ENCODE measurements at regions not wholly inside any gene's neighbourhood (a gene's known extent, or its start where the extent isn't known, plus 50 kb on each side); places are given as distances from the start of the nearest gene placed in this dataset.
"Not testable (repeated sequence)": the region's sequence is repeated elsewhere in the genome, so short reads cannot be mapped to it uniquely, and the experiment has no call there.

GRCh38 chr5:119895066-119895465 lies 265.7 kb downstream of the FAM170A start:
- DNase-seq (ENCODE audit: low read depth, low spot score), result no peak

GRCh38 chr5:119896826-119897536 lies 267.6 kb downstream of the FAM170A start:
- no peak for DNase-seq (ENCODE audit: low read depth, low spot score)

GRCh38 chr5:119897537-119898370 lies 268.4 kb downstream of the FAM170A start:
- no peak for DNase-seq (ENCODE audit: low read depth, low spot score)

- DNase-seq (ENCODE audit: low read depth, low spot score), result no peak
Measured at GRCh38 chr5:119899981-119900380, 270.6 kb downstream of the FAM170A start.

- no peak for DNase-seq (ENCODE audit: low read depth, low spot score)
Measured at GRCh38 chr5:119902593-119902992, 273.2 kb downstream of the FAM170A start.

DNA sequence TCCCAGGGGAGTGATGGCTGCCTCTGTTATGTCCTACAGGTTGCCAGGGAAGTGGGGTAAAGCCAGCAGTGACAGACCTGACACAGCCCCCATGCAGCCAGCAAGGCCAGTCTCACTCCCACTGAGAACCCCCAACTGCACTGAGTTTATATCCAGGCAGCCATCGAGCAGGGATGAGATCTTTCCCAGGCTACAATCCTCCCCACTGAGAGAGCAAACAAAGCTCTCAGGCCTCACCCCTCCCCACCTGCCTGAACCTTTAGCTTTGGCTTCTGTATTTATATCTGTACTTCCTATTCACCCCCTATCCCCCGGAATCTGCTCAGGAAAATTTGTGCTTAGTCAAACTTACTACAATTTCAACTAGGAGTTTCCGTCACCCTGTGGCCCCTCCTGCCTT lies 284.1 kb downstream of the FAM170A start:
- no peak for DNase-seq (ENCODE audit: low read depth, low spot score)

DNA sequence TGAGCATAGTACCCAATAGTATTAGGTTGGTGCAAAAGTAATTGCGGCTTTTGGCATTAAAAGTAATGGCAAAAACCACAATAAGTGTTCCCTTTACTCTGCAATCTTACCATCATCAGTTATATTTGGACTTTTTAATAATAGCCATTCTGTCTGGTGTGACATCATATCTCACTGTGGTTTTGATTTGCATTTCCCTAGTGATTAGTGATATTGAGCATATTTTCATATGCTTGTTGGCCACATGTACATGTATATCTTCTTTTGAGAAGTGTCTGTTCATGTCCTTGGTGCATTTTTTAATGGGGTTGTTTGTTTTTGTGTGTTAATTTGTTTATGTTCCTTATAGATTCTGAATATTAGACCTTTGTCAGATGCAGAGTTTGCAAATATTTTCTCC lies 289.9 kb downstream of the FAM170A start:
- DNase-seq (ENCODE audit: low read depth, low spot score), result no peak

- DNase-seq (ENCODE audit: low read depth, low spot score), result no peak
Measured at GRCh38 chr5:119926301-119926700, 296.9 kb downstream of the FAM170A start.

DNA sequence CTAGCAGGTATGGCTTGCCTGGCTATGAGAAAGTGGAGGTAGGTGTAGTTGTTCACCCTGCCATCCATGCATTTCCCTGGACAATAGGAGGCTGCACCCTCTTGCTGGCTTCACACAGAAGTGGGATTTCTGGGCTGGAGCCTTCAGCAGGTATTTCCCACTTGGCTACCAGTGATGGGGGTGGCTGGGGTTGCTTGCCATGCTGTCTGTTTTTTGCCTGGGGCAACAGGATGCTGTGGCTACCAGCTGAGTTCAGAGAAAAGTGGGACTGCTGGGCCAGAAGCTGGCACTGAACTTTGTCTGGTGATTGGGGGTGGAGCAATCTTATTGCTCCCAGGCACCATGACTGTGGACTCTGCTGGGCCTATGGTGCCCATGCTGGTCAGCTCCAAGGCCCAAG lies 299.6 kb downstream of the FAM170A start:
- no peak for DNase-seq (ENCODE audit: low read depth, low spot score)

DNA sequence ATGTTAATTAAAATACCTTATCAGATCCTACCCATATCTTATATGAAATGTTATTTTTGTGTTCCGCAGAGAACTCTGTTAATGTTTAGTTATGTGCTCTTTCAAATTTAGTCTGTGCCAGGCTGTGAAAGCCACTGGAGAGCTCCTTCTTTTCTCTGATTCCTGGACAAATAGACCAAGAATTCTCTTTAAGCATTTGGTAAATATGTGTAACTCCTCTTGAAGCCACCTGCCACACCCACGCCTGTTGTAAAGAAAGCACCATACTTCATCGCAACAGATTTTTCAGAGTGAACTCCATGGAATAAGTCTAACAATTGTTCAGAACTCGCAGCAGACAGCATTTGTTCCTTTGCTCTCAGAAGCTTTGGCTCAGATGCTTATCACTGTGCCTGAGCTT lies 301.1 kb downstream of the FAM170A start:
- no peak for DNase-seq (ENCODE audit: low read depth, low spot score)

GRCh38 chr5:119943148-119943547 lies 313.8 kb downstream of the FAM170A start:
- no peak for DNase-seq (ENCODE audit: low read depth, low spot score)

DNA sequence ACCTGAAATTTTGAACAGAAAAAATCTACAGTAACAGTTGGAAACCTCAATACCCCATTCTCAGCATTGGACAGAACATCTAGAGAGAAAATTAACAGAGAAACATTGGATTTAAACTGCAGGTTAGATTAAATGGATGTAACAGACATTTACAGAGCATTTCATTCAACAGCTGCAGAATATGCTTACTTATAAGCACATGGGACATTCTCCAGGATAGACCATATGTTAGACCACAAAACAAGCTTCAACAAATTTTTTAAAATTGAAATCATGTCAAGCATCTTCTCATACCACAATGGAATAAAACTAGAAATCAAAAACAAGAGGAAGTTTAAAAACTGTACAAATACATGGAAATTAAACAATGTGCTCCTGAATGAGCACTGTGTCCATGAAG lies 316.3 kb downstream of the FAM170A start:
- no peak for DNase-seq (ENCODE audit: low read depth, low spot score)

- DNase-seq (ENCODE audit: low read depth, low spot score), result no peak
Measured at GRCh38 chr5:119948162-119948561, 318.8 kb downstream of the FAM170A start.

GRCh38 chr5:119949426-119949999 lies 320.2 kb downstream of the FAM170A start:
- DNase-seq (ENCODE audit: low read depth, low spot score), result no peak

GRCh38 chr5:119951330-119951934 lies 322.1 kb downstream of the FAM170A start:
- DNase-seq (ENCODE audit: low read depth, low spot score), result no peak

DNA sequence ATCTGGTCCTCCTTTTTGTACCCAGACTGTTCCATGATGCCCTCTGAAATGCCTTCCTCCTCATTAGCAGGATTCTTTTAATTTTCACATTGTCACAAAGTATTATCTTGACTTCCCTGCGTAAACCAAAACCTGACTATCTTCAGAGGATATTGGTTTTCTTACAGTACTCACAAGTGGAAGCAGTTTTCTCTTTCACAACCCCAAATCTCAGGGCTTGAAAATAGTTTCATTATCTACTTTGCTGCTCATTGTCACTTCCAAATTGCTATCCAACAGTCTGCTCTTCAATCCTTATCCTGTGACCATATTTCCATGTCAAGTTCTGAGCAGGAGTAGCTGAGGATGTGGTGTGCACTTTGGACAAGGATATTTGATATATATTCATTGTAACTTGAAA lies 324.1 kb downstream of the FAM170A start:
- DNase-seq (ENCODE audit: low read depth, low spot score), result no peak

DNA sequence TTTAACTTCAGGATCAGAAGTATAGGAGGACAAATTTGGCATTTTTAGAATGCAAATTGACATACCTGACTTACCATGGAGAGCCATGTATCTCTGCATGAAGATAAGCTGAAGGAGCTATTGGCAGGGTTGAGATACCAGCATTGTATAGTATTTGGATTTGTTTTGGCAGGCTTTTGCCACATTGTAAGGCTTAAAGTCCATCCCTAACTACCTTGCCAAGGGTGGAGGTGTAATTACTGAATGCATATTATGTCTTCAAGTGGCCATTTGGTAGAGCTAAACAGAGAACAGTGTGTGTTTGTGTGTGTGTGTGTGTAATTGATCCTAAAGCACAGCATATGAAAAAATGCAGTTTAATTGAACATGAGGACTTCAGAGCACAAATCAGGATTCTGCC lies 324.7 kb downstream of the FAM170A start:
- no peak for DNase-seq (ENCODE audit: low read depth, low spot score)

GRCh38 chr5:119961993-119962392 lies 332.6 kb downstream of the FAM170A start:
- no peak for DNase-seq (ENCODE audit: low read depth, low spot score)

GRCh38 chr5:119966028-119966427 lies 336.7 kb downstream of the FAM170A start:
- DNase-seq (ENCODE audit: low read depth, low spot score), result no peak

DNA sequence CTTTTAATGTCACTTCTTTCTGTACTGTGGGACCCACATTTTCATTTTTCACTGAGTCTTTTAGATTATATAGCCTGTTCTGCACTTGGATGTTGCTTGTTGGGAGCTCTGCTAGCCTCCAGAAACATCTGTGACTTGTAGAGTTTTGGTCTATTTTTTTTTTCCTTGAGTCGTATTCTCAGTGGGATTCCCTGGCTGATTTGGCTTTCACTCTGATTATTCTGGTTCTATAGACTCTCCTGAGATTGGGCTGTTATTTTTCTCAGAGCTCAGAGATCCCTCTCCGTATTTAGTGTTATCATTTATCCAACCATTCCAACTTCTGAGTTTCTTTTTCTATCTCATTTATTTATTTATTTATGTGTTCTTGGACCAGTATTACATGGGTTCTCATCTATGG lies 339.3 kb downstream of the FAM170A start:
- no peak for DNase-seq (ENCODE audit: low read depth, low spot score)

GRCh38 chr5:119987077-119987476 lies 357.7 kb downstream of the FAM170A start:
- not testable (repeated sequence) for DNase-seq (ENCODE audit: low read depth, low spot score)

GRCh38 chr5:119991625-119992024 lies 362.3 kb downstream of the FAM170A start:
- DNase-seq (ENCODE audit: low read depth, low spot score), result no peak
